CD4-positive, alpha-beta T cell treated with Interleukin-15 for 1 hour (primary cell): ENCODE measurements at regions not wholly inside any gene's neighbourhood (a gene's known extent, or its start where the extent isn't known, plus 50 kb on each side); places are given as distances from the start of the nearest gene placed in this dataset.
"Not testable (repeated sequence)": the region's sequence is repeated elsewhere in the genome, so short reads cannot be mapped to it uniquely, and the experiment has no call there.

Experiments used
- DNase-seq: peaks from one replicate; pipeline ENCODE4 v3.0.0-alpha.2; 2020

DNA sequence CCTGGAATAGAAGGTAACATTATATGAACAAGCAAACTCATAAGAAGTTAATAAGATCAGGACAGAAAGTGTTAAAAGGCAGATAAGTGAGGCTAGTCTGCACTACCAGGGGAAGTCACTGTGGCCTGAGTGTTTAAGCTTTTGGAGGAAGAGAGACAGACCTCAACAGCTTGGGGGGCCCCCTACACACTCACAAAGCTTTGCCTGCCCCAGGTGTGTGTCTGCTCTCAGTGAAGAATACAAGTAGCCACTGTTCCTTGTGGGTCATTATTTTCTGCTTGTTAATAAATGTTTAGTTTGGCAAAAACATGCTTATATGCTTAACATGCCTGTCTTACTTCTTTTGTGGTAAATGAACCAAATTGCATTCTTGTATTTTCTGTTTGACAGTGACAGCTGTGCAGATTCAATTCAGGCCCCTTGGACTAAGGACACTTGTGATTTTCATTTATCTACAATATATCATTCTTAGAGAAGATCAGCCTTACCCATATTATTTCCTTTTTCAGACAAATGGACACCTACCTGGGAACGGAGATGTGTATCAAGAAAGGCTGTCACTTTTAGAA, 50.7 kb upstream of the C12orf71 start:
- DNase-seq = no peak

DNA sequence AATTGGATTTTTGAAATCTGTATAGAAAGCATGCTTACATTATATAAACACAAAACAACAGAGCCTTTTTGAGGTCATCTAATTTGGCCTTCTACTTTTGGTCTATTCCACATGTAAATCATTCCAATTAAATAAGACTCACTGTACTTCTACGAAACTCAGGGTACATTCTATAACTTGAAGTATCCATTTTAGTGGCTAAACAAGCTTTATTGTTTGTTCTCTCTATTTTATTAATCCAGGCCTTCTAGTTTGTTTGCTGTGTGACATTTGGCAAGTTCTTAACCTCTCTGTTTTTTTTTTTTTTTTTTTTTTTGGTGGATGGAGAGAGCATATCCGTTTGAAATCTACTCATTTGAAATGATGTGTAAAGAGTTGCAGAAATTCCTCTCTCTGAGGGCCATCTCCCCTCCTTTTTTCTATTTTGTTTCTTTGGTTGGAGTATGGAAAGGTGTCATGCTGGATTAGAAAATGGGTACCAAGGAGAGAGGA, 58.1 kb upstream of the C12orf71 start:
- DNase-seq = no peak

DNA sequence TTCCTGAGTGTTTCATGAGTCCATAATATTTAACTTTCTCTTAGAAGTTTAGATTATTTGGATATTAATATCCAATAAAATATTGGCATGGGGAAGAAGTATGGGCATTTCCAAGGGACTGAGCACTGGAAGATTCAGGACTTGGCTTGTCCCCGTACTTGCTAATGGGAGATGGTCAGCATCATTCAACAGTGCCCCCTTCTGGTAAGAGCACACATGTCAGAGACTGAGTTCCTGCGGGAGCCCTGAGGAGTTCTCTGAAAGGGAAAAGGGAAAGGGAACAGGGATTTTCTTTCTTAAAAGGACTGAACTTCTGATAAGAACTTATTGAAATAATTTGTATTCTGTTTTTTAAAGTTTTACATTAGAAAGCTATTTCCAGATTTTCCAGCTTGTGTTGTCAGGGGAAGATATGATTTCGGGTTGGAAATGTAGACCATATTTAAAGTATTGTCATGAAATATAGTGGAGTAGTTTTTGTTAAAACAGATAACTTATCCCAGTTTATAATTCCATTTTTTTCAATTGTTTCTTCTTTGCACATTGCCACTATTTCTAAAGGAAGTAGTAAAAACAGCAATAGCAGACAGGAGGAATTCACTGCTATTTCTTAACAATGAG, 59.8 kb upstream of the C12orf71 start:
- peak; percentile 38 for DNase-seq

DNA sequence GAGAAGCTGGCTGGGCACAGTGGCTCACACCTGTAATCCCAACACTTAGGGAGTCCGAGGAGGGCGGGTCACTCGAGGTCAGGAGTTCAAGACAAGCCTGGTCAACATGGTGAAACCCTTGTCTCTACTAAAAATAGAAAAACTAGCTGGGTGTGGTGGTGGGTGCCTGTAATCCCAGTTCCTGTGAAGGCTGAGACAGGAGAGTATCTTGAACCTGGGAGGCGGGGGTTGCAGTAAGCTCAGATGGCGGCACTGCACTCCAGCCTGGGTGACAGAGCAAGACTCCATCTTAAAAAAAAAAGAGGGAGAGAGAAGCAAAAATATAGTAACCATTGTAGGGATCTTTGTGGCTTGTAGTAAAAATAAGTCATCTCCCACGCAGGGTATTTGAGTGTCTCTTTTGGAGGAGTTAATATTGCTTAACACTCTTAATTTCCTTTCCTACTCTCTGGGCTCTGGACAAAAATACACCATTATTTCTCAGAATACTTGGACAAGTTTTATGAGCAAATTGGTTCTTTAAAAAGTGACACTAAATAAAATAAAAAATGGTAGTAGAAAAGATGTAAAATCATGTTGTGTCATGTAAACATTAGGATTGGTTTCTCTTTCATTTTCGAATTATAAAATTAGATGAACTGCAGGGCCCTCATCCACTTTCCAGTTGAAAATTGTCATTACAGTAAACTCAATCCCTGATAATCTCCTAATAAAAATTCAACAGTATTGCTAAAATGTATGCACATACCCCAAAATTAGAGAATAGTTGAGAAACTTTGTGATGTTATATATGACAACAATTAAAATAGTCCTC, 61.1 kb upstream of the C12orf71 start:
- DNase-seq = no peak

DNA sequence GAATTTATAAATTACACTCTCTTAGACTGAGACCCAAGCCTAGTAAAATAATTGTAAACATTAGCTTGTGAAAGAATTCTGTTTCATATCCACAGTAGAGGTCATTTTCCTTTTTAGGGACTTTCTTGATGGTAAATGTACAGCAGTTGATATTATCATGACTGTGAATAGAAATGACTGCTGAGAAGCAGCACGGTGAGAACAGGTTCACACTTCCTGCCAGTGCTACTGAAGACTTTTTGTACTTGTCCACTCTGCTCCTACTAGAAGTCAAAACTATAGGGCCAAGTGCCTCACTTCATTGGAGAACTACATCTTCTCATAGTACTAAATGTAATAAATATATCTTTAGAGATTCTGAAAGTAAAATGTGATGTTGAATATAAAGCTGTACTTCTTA, 63.3 kb upstream of the C12orf71 start:
- not testable (repeated sequence) for DNase-seq

DNA sequence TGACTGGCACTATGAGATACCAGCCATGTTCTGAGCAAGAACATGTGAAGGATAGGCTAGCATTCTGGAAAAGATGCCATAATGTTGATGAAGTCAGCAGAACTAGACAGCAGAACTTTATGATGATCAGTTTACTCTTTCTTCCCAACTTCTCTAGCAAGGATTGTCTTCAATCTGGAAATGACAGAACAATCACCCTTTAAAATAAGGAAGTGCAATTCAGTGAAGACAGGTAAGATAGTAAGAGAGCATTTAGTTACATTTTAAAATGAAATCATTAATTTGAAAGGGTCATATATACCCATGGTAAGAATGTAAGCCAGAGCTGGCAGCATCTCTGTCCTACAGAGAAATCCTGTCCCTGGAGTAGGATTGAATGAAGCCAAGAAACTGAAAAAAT, 66.0 kb upstream of the C12orf71 start:
- DNase-seq = no peak

DNA sequence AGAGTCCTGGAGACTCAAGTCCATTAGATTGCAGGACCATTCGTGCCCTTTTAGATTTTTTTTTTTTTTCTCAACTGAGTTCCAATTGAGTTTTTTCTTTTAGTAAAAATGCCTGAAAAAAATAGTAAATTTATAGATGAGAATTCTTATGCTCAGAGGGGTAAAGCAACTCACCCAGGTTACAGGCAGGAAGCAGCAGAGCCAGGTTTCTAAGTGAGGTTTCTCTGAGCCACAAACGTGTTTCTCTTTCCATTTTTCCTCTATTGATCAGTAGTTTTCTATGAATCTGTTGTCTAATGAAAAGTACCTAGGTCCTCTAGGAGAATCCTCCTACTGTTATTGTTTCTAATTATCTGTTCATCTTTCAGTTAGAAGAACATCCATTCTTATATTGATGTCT, 66.4 kb upstream of the C12orf71 start:
- DNase-seq = no peak

DNA sequence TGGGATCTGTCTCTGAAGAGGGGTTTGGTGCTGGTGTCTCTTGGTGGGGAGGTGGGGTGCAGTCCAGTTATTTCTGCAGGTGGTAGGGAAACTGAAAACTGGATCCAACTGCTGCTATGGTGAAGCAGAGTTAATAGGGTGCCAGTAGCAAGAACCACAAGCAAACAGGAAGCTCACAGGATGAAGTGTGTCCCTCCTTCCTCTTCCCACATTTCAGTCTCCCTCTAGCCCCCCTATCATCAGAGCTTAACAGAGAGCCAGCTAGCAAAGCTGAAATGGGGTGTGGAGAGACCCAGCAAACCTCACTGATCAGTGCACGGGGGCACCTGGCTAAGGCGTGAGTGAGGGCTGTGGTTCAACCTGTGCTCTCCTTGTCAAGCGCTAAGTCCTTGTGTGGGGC, 69.1 kb upstream of the C12orf71 start:
- DNase-seq = no peak

DNA sequence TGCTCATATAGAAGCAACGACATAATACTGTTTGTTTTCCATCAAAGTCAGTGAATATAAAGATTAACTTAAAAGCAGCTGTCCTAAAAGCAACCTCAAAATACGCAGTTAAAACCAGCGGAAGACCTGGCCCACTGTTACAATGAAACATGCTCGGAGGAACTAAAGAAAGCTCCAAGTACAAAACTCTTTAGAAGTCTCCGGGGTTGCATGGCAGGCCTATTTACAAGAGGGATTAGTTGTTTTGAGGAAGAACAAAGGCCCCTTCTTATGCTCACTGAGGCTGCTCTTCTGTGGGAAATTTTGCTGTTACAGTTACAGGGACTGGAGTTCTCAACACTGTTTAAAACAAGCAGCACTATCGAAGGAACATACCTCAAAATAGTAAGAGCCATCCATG, 75.9 kb upstream of the C12orf71 start:
- no peak for DNase-seq

DNA sequence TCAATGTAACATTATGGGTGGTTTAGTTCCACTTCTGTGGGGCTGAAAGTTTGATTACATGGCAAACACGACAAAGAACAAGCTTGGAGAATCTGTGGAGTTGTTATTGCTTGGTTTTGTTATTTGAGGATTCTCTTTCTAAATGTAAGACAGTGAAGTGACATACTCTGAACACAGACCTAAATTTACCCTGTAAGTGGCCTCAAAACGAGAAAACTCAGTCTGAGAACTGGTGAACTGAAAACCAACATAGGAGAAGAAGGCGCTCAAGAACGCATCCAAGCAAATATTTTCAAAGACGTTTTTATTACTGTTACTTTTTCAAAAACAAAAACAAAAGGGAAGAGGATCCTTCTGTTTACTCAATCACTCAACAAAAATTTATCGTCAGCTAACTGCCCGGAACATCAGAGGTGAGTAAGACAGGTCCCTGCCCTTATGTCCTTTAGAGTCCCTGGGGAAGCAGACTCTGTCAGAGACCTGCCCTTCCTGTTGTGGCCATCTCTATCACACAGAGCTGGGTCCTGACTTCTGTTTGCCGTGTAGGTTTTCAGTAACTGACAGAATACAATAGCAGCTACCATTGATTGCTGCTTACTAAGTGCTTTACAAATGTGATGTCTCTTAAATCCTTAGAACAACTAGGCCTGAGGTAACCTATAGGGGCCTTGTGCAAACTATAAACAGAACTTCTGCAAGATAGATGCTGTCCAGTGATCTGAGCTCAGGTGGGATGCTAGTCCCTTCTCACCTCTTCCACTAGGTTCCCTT, 79.3 kb upstream of the C12orf71 start:
- DNase-seq = no peak

DNA sequence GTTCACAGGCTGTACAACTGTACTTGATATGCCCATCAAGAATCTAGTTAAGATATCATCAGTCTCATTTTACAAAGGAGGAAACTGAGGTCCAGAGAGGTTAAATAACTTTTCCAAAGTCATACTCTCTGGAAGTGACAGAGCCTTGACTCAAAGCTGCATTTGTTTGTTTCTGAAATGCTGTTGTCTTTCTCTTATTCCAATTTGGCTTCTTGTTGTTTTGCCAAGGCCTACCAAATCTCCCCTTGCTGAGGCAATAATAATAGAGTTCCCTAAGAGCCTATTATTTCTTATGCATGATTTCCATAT, 79.8 kb upstream of the C12orf71 start:
- no peak for DNase-seq

DNA sequence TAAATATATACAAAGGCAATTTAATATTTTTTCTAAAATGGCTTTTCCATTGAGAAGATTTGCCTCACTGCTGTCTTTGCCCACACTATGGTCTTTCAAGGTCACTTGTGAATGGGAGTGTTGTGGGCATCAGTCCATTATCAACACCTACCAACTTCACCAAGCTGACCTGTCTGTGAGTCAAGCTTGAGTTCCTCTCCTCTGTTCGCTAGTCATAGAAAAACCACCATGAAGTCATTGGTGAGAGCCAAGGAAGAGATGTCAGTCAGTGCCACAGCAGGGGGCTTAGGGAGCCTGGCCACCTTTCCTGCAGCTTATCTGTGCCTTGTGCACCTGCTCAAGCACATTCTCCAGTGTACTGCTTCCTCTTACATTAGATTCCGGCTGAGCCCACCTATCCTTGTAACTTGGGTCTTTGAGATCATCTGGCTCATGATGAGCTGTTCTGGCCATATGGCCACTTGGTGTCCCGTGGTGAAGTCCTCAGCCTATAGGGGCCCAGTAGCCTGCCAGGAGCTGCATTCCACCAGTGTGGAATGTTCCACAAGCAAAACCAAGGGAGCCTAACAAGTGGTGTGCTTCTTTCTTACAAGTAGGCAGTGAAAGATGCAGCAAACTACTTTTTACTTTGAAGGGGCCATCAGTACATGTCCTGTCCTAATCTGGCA, 80.8 kb upstream of the C12orf71 start:
- no peak for DNase-seq

DNA sequence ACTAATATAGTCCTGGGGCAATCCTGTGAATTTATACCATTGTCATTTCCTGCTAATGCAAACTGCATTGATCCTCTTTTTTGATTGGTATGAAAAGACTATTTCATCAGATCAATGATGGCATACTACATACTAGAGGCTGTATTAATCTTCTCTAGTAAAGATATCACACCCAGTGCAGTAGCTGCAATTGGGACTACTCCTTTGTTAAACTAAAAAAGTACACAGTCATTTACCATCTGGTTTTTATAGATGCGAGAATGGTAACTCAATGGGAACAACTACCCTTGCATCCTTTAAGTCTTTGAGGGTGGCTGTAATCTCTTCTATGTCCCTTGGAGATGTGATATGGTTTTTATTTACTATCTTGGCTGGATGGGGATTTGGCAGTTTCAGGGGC, 80.2 kb upstream of the STK38L start:
- DNase-seq = no peak

DNA sequence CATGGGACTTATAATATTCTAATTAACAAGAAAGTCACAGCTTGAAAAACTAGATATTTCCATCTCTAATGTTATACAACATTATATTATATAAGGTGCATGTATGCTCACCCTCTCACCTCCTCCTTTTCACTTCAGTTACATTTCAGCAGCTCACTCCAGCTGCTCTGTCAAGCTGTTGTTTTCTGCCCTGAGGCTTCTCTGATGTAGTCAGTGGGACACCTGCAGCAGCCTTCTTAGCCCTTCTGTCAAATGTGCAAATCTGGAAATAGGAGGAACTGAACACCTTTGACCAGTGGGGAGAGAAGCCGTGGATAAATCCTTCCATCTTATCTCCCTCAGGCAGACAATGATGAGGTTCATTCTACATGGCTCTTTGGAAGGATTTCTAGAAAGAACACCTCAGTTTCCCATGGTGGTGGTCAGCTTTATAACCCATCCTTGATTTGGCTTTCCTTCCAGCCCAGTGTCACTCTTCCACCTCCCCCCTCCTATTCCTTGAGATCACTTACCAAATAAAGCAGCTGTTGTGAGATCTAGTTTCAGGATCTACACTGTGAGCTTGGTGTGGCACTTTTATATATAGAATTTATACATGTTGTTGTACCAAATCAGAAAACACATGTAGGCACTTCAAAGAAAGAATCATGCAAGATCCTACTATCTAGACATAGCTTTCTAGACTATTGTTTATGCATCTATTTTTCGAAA, 79.6 kb upstream of the STK38L start:
- DNase-seq = no peak

DNA sequence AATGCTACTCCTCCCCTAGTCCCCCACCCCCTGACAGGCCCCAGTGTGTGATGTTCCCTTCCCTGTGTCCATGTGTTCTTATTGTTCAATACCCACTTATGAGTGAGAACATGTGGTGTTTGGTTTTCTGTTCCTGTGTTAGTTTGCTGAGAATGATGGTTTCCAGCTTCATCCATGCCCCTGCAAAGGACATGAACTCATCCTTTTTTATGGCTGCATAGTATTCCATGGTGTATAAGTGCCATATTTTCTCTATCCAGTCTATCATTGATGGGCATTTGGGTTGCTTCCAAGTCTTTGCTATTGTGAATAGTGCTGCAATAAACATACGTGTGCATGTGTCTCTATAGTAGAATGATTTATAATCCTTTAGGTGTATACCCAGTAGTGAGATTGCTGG, 78.1 kb upstream of the STK38L start:
- DNase-seq = not testable (repeated sequence)

DNA sequence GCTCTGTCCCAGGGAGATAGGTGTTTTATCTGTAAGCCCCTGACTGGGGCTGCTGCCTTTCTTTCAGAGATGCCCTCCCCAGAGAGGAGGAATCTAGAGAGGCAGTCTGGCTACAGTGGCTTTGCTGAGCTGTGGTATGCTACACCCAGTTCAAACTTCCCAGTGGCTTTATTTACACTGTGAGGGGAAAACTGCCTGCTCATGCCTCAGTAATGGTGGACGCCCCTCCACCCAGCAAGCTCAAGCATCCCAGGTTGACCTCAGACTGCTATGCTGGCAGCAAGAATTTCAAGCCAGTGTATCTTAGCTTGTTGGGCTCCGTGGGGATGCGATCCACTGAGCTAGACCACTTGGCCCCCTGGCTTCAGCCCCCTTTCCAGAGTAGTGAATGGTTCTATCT, 72.6 kb upstream of the STK38L start:
- DNase-seq = not testable (repeated sequence)

DNA sequence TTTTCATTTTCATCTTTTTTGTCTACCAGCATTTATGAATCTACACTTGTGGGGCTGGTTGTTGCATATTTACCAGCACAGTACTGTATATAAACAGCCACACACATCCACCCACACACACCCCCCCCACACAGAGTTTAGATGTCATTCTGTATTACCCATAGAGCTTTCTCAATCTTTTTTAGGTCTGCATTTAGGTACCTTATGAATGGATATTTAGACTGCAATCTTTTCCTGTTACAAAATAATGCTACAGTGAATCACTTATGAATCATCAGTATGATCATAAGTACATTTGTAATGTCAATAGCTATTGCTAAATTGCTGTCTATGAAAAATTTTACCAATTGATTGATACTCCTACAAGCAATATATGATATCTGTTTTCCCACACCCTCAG, 67.3 kb upstream of the STK38L start:
- peak; percentile 22 for DNase-seq

DNA sequence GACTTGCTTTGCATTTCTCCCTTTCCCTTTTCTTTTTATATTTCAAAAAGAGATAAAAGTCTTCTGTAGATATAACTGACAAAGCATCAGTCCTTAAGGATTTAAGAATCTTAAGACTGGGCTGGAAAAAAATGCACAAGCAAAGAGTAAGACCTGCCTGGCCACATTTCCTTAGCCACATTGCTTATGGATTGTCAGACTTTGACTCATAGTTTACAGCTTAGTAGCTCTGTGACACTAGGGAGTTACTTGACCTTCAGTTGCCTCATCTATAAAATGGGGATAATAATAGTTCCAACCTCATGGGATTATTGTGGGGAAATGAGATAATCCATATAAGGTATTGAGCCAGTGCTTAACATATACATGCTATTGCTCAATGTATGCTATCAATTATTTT, 66.4 kb upstream of the STK38L start:
- DNase-seq = no peak

DNA sequence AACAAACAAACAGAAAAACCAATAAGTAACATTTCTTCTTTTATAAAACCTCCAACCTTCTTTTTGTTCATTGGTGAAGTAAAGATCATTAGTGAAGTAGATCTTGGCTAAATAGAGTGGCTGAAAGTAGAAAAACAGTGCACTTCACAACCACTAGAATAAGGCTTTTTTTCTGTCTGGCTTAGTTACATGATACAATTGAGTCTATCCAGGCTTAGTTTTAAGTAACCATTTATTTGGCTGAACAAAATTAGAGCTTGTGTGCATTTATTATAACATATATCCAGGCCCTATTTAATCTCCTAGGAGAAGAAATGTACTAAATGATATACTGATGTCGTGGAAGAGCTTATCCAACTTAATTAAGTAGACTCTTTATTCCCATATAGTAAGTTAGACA, 65.8 kb upstream of the STK38L start:
- no peak for DNase-seq

DNA sequence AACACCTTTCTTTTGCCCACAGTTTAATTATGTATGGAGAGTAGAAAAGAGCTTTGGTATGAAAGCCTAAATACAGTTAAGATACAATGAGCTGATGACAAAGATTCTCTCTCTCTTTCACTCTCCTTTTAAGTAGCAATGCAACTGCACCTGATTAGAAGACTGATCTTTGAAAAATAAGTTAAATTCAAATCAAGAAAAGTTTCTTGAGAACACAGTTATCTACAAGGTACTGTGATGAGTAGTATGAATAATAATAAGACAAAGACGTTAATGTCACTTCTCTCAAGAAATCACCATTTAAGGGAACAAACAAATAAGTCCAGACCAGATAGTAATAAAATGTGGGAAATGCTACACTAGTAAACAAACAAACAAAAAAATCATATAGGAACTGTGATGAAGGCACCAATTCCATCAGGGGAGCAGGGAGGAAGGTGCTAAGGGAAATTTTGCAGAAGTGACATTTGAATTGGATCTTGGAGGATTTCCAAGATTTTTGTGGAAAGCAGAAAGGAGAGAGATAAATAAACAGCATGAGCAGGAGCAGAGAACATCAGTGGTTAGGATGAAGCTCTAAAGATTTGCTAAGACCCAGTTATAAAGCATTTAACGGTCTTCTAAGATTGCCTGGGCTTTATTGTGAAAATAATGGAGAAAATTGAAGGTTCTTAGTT, 65.2 kb upstream of the STK38L start:
- DNase-seq = no peak

DNA sequence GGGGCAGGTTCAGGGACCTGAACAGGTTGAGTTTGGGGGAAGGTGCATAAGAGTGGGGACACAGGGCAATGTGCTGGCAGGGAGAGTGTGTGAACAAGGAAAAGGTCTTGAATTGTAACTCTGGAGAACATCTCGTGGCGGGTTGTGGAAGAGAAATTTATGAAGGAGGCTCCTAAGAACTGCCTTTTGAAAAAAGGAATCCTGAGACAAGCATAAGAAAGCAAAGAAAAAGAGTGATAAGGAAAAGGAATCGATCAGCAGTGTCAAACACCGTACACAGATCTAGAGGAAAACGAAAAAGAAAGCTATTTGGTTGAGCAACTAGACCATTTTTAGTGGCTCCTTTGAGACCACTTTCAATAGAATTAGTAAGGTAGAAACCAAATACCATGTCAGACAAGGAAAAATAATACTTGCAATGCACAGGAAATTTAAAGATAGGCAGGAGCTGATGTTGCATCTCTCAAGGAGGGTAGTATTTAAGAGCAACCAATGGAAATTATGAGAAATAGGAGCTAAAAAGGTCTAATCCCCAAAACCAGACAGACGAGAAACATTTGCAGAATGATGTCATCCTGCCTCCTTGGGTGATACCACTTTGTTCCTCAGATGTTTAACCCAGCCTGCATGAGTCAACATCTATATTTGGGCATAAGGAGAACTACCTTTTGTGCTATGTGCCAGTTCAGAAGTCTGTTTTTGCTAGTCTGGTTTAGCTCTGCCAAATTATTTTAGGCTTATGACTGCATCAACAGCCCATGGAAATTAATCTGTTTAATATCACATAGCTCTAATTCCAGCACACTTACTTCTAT, 64.5 kb upstream of the STK38L start:
- peak; percentile 38 for DNase-seq
